ENCODE measurements at regions not wholly inside any gene's neighbourhood (a gene's known extent, or its start where the extent isn't known, plus 50 kb on each side); places are given as distances from the start of the nearest gene placed in this dataset.

GRCh38 chr10:89888321-89889070 is 187.1 kb downstream of the KIF20B start:
- TF ChIP-seq SMC3 (IDR thresholded peaks at IDR 0.05) (no peak), RAD21 (conservative IDR thresholded peaks at IDR 0.05 in 1 of 2, IDR thresholded peaks at IDR 0.05 in 1 of 2) (no peak), REST (IDR thresholded peaks at IDR 0.05) (no peak), POLR2AphosphoS2 (conservative IDR thresholded peaks at IDR 0.05; ENCODE audit: low read length) (no peak), CEBPB (IDR thresholded peaks at IDR 0.05) (no peak), CTCF (IDR thresholded peaks at IDR 0.05) (no peak), EP300 (IDR thresholded peaks at IDR 0.05) (no peak), KDM5A (IDR thresholded peaks at IDR 0.05) (no peak), POLR2A (IDR thresholded peaks at IDR 0.05; ENCODE audit: low read length) (no peak), PBX3 (IDR thresholded peaks at IDR 0.05) (no peak), NFE2L2 (conservative IDR thresholded peaks at IDR 0.05; ENCODE audit: low read length) (no peak), TFCP2L1 (CRISPR knock-in tag; IDR thresholded peaks at IDR 0.05) (no peak), BHLHE40 (IDR thresholded peaks at IDR 0.05; ENCODE audit: low read depth, low read length) (no peak), RNF2 (IDR thresholded peaks at IDR 0.05; ENCODE audit: borderline replicate concordance, low read depth) (no peak)
